ENCODE measurements at regions not wholly inside any gene's neighbourhood (a gene's known extent, or its start where the extent isn't known, plus 50 kb on each side); places are given as distances from the start of the nearest gene placed in this dataset.

DNA sequence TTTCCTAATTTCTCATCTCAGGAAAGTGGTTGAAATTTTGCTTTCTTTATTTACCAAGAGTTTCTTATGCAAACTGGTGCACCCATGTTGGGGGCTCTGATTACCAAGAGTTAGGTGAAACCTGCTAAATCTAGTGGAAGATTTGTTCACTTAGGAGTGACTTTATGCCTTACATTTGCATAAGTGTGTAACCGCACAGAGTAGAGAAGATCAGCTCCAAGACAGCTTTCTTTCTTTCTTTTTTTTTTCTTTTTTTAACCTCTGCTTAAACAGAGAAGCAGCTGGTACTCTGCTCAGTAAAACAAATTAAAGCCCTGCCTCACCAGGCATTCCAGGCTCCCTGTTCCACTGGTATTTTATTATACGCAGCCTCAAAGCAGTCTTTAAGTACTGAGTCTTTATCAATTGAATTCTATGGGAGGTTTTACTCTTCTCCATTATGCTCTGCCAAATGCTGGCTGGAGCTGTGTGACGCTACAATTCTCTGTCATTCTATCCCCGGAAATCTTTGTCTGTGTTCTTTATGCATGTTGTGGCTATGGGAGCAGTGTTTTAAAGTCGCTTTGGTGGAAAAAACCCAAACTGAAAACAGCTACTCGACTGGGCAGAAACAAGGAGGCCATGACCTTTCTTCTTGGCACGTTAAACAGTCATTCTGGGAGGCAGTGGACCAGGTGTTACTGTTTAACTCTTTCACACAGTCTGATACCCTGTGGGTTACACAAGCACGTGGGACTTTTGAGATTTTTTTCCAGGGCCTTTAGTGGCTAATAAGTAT lies 55.2 kb upstream of the GBE1 start:
- TF ChIP-seq EZH2 (IDR thresholded peaks at IDR 0.05; ENCODE audit: insufficient read depth, poor library complexity, severe bottlenecking) = no peak
- TF ChIP-seq EZH2phosphoT487 (IDR thresholded peaks at IDR 0.05; ENCODE audit: insufficient read depth, low read depth) = no peak
